GM13977 (cell line): ENCODE measurements at regions not wholly inside any gene's neighbourhood (a gene's known extent, or its start where the extent isn't known, plus 50 kb on each side); places are given as distances from the start of the nearest gene placed in this dataset.

Experiments
- DNase-seq: peaks from one replicate; pipeline ENCODE4 v3.0.0; 2012; ENCODE audit warnings: low spot score
- in situ Hi-C: fragments of 300-500 bp; cut with MboI; formaldehyde crosslinking; loops from one replicate; pipeline ENCODE4 v1.12.0; 2022; ENCODE audit warnings: low sequenced_read_pairs, low pct_unique_long_range_greater_than_20kb, mixed read lengths, inconsistent platforms; ENCODE audit not compliant: unreplicated experiment
- TF ChIP-seq, protein P1 (sequence below): IDR thresholded peaks from 2 replicates; pipeline ENCODE4 v1.5.1; 2012; ENCODE audit warnings: mild to moderate bottlenecking, control low read depth; ENCODE audit not compliant: insufficient read depth; ENCODE audit errors: extremely low read depth, missing control alignments

DNA sequence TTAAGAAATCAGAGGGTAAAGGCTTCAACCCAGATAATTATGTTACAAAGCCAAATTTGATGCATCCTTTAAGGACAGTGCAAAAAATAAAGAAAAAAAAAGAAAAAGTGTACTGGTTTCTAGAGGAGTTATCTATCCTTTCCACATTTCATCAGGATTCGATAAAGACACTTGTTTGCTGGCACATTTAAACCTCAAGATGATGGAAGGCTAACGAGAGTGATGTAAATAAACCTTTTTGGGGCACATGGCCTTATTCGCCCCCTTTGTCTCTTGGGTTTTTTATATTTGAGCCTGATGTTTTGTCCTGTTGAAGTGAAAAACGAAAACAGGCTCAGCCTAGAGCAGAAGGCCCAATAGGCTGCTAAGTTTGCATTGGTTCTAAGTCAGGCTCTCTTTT is 416.5 kb downstream of the TAF11L14 start:
- TF ChIP-seq, protein P1, sequence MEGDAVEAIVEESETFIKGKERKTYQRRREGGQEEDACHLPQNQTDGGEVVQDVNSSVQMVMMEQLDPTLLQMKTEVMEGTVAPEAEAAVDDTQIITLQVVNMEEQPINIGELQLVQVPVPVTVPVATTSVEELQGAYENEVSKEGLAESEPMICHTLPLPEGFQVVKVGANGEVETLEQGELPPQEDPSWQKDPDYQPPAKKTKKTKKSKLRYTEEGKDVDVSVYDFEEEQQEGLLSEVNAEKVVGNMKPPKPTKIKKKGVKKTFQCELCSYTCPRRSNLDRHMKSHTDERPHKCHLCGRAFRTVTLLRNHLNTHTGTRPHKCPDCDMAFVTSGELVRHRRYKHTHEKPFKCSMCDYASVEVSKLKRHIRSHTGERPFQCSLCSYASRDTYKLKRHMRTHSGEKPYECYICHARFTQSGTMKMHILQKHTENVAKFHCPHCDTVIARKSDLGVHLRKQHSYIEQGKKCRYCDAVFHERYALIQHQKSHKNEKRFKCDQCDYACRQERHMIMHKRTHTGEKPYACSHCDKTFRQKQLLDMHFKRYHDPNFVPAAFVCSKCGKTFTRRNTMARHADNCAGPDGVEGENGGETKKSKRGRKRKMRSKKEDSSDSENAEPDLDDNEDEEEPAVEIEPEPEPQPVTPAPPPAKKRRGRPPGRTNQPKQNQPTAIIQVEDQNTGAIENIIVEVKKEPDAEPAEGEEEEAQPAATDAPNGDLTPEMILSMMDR = no peak
- no peak for DNase-seq
- in situ Hi-C loops = no loop called here

DNA sequence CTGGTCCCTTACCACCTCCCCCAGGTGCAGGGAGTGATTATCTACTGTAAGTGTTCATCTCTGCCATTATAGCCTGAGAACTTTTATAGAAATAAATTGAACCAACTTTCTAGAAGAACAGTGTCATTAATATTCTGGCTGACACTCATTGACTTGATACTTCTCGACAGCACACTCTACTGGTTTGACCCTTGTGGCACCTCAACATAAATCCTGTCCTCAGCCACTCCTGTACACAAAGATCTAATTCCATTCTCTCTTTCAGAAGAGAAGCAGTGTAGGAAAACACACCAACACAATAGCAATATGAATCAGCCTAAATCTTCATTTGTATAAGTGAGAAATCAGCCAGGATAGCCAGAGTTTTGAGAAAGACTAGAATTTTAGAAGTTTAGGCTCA is 417.7 kb downstream of the TAF11L14 start:
- in situ Hi-C loops = no loop called here

DNA sequence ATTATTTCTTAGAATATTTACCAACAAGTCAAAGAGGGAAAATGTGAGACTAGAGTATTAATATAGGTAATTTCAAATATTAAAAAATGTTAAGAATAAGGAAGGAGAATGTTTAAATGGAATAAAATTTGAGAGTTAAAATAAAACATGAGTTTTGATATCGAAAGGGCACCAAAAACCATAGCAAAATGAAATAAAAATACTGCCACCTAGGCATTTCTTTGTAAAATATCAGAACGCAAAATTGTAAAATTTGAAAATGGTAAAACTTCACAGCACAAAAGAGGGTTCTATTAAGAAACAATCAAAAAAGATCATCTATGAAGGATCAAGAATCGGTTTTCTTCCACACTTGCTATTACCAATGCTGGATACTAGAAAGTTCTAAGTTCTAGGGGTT is 418.3 kb downstream of the TAF11L14 start:
- in situ Hi-C loops = no loop called here
- no peak for DNase-seq
- TF ChIP-seq, protein P1 = no peak

More for the DNA sequence above, 417.7 kb downstream of the TAF11L14 start:
- TF ChIP-seq, protein P1 = no peak
- DNase-seq = no peak

DNA sequence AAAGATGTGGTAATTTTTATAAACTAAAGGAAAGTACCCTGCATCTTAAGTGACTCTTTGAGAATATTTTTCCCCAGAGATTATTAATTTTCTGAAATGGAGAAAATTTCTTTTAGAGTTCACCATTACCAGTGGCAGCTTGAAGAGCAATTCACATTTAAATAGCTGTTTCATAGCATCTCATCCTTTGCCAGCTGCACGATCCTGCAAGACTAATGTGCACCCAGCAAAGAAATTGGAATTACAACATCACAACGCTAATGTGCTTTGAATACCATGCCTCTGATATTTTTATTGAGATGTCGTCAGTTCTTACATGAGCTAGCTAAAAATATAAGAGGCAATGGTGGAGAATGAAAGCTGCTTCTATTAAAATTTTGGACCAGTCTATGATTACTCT is 423.5 kb downstream of the TAF11L14 start:
- DNase-seq = no peak
- TF ChIP-seq, protein P1 = no peak
- in situ Hi-C loops = no loop called here

DNA sequence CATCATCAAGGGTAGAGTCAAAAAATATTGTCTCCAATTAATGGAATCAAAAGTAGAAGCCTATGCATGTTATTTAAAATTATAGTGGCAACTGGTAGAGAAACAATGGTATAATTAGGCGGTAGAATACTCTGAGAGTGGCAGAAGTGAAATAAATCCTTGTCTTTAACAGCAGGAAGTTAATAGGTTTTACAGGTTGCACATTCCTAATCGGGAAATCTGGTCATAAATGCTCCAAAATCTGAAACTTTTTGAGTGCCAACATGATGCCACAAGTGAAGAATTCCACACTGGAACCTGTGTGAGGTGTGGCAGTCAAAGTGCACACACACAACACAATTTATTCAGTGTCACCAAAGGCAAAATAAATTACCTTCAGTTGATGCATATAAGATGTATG is 433.4 kb downstream of the TAF11L14 start:
- TF ChIP-seq, protein P1 = no peak
- in situ Hi-C loops = no loop called here
- DNase-seq = no peak

DNA sequence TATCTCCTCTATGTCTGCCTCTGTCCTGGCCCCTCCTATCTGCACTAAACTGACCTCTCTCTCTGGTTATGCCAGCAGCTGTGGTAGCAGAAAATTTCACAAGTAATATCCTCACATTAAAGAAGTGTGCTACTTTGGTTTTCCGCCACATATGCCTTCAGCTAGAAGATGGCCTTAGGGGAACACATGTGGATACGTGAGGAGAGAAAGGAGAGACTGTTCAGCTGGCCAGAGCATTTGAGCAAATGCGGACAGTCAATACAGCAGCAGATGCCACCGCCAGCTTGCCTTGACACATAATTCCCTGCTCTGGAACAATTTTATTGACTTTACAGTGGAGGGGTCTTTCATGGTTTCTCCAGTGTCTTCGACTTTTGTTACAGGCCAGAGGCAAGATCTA is 434.6 kb downstream of the TAF11L14 start:
- TF ChIP-seq, protein P1 = no peak

DNA sequence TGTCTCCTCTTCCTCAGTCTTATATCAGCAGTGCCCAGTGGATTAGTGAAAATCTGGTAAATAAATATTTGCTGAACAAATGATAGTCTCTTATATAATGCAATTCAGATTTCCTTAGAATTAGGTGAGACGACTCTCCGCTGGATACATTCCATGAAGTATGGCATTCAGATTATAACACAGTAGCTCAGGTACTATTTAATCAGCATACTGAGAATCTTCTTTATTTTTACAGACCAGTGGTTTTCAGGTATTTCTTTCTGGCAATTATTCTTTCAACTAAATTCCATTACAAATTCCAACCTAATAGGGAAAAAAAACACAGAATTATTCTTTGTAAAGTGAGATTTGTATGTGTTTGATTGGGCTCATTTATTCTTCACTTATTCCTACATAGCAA is 435.5 kb downstream of the TAF11L14 start:
- in situ Hi-C loops = no loop called here
- TF ChIP-seq, protein P1 = no peak

More for the DNA sequence above, 434.6 kb downstream of the TAF11L14 start:
- no peak for DNase-seq
- in situ Hi-C loops = no loop called here

More for the DNA sequence above, 435.5 kb downstream of the TAF11L14 start:
- DNase-seq = no peak
